K562 (cell line): ENCODE measurements at regions not wholly inside any gene's neighbourhood (a gene's known extent, or its start where the extent isn't known, plus 50 kb on each side); places are given as distances from the start of the nearest gene placed in this dataset.

Experiments used
- ATAC-seq: fragments of 200-7000 bp; cut with Tn5 transposase; 3 replicates; pipeline ENCODE4 v1.9.1; 2020; ENCODE audit warnings: moderate library complexity
- BruUV-seq: library from RNA; stranded (reverse); fragments of 400-500 nt; replicated peaks from 2 replicates; lab custom pipeline; 2021; lab: Mats Ljungman, UMichigan
- CTCF ChIA-PET: fragments of 300-600 bp; formaldehyde crosslinking; extraction: SDS; loops from one replicate; lab custom pipeline; 2021; ENCODE audit warnings: low intra/inter-chr PET ratio; lab: Yijun Ruan, JAX
- POLR2A ChIA-PET: fragments of 300-600, 350-650 bp; sonication (Branson Sonifier 250); formaldehyde crosslinking; extraction: SDS; loops from one replicate; lab custom pipeline; 2021; ENCODE audit warnings: antibody characterized with exemption, inconsistent platforms; lab: Yijun Ruan, JAX
- DNase-seq, 4 experiments: peaks; one replicate each; pipeline versions ENCODE4 v3.0.0 to v3.0.0-alpha.2; 2011 to 2018; ENCODE audit warnings: low spot score in 3 of 4, mixed read lengths in 3 of 4; ENCODE audit errors: extremely low read depth in 1 of 4
- FAIRE-seq: peaks from 2 replicates; lab custom pipeline; 2011; peaks lifted over from hg19 to GRCh38; lab: Jason Lieb, UNC
- H2AFZ ChIP-seq: 2 replicates; pipeline ENCODE4 v1.6.0; 2011; ENCODE audit warnings: low read depth, low read length, control low read depth, inconsistent platforms
- H3K27ac ChIP-seq: fragments of 200-600 bp; 3 replicates; pipeline ENCODE4 v1.8.0; 2011; ENCODE audit warnings: low read depth, mild to moderate bottlenecking, control low read depth, inconsistent platforms, low read length, moderate library complexity, mixed read lengths; ENCODE audit errors: extremely low read depth
- H3K27me3 ChIP-seq, 2 experiments: fragments of 300-600 bp in 1 of 2; 2 replicates in 1 of 2; 3 replicates in 1 of 2; pipeline versions ENCODE4 v1.6.0 to v1.8.0; 2011; ENCODE audit warnings: inconsistent platforms in 2 of 2, low read length in 2 of 2, mild to moderate bottlenecking in 1 of 2, mixed read lengths in 1 of 2, moderate library complexity in 1 of 2; ENCODE audit not compliant: control insufficient read depth in 2 of 2, insufficient read depth in 2 of 2
- H3K36me3 ChIP-seq: fragments of 300-600 bp; 3 replicates; pipeline ENCODE4 v1.8.0; 2011; ENCODE audit warnings: mild to moderate bottlenecking, low read length, inconsistent platforms; ENCODE audit not compliant: control insufficient read depth, insufficient read depth
- H3K4me1 ChIP-seq, 2 experiments: fragments of 200-600 bp in 1 of 2; replicated peaks in 1 of 2; 2 replicates in 1 of 2; 3 replicates in 1 of 2; pipeline versions ENCODE4 v1.5.1 to v1.8.0; 2011; ENCODE audit warnings: inconsistent platforms in 2 of 2, low read length in 2 of 2, mild to moderate bottlenecking in 1 of 2, mixed read lengths in 1 of 2, moderate library complexity in 1 of 2; ENCODE audit not compliant: control insufficient read depth in 2 of 2, insufficient read depth in 2 of 2
- H3K4me2 ChIP-seq: 2 replicates; pipeline ENCODE4 v1.6.1; 2011; ENCODE audit warnings: low read length, control low read depth, inconsistent platforms, mixed read lengths; ENCODE audit not compliant: insufficient read depth
- H3K4me3 ChIP-seq: fragments of 200-600 bp; sonication (generic), shearing (Covaris generic); 2 replicates; pipeline ENCODE4 v1.5.1; 2016; ENCODE audit warnings: control low read depth, inconsistent platforms
- H3K79me2 ChIP-seq: fragments of 200-600 bp; 3 replicates; pipeline ENCODE4 v1.8.0; 2011; ENCODE audit warnings: low read length, inconsistent platforms; ENCODE audit not compliant: control insufficient read depth, insufficient read depth
- H3K9ac ChIP-seq, 2 experiments: 2 replicates each; pipeline versions ENCODE4 v1.6.0 to v1.6.1; 2011; ENCODE audit warnings: low read depth in 2 of 2, low read length in 2 of 2, control low read depth in 1 of 2, inconsistent platforms in 1 of 2, mild to moderate bottlenecking in 1 of 2, mixed read lengths in 1 of 2; ENCODE audit not compliant: insufficient read depth in 1 of 2
- H3K9me1 ChIP-seq: one replicate; pipeline ENCODE4 v1.6.0; 2011; ENCODE audit warnings: inconsistent platforms, mild to moderate bottlenecking, low read length, moderate library complexity; ENCODE audit not compliant: control insufficient read depth, insufficient read depth
- H3K9me3 ChIP-seq: replicated peaks from 2 replicates; pipeline ENCODE4 v1.5.1; 2011; ENCODE audit warnings: low read depth, low read length, inconsistent platforms; ENCODE audit not compliant: control insufficient read depth, insufficient read depth
- H4K20me1 ChIP-seq: replicated peaks from 2 replicates; pipeline ENCODE4 v1.6.1; 2011; ENCODE audit warnings: low read length, inconsistent platforms, mixed read lengths; ENCODE audit not compliant: control insufficient read depth, insufficient read depth
- DPF2 ChIP-seq: fragments of 450-650 bp; IDR thresholded peaks from 2 replicates; pipeline ENCODE4 v1.6.1; 2016
- HDAC6 ChIP-seq: IDR thresholded peaks from 2 replicates; pipeline ENCODE4 v1.6.1; 2012; ENCODE audit warnings: low read depth, mild to moderate bottlenecking, control low read depth, inconsistent platforms, low read length, moderate library complexity
- HDAC8 ChIP-seq: fragments of 450-650 bp; IDR thresholded peaks from 2 replicates; pipeline ENCODE4 v1.6.1; 2016; ENCODE audit warnings: mild to moderate bottlenecking, missing genetic modification characterization, moderate library complexity, missing compliant biosample characterization
- NFIC ChIP-seq: fragments of 450-650 bp; IDR thresholded peaks from 2 replicates; pipeline ENCODE4 v1.6.1; 2017; ENCODE audit warnings: mild to moderate bottlenecking, inconsistent platforms
- RNF219 ChIP-seq: fragments of 250-450 bp; sonication (Bioruptor Pico); IDR thresholded peaks from 2 replicates; pipeline ENCODE4 v1.5.0; 2022; ENCODE audit warnings: mild to moderate bottlenecking
- SRSF1 ChIP-seq: fragments of 200-400 bp; formaldehyde crosslinking; IDR thresholded peaks from 2 replicates; pipeline ENCODE4 v1.6.1; 2017; ENCODE audit warnings: mild to moderate bottlenecking, low read depth, low read length, moderate library complexity
- WHSC1 ChIP-seq: IDR thresholded peaks from one replicate; pipeline ENCODE4 v1.6.1; 2012; ENCODE audit warnings: low read length, control low read depth, inconsistent platforms
- ZNF253 ChIP-seq: fragments of 250-450 bp; sonication (Bioruptor Pico); conservative IDR thresholded peaks from 2 replicates; pipeline ENCODE4 v1.6.1; 2021; ENCODE audit warnings: mild to moderate bottlenecking
- ZNF316 ChIP-seq: fragments of 450-650 bp; IDR thresholded peaks from 2 replicates; pipeline ENCODE4 v1.6.1; 2016
- ZNF41 ChIP-seq: fragments of 250-450 bp; sonication (Bioruptor Pico); conservative IDR thresholded peaks from 2 replicates; pipeline ENCODE4 v1.4.0; 2020; ENCODE audit warnings: mild to moderate bottlenecking
- ZNF696 ChIP-seq: fragments of 250-450 bp; sonication (Bioruptor Pico); conservative IDR thresholded peaks from 2 replicates; pipeline ENCODE4 v1.4.0; 2020; ENCODE audit warnings: mild to moderate bottlenecking, moderate library complexity
- WGBS: fragments of 100-300 bp; shearing (Covaris generic); methylation state at CpG from one replicate; pipeline ENCODE4 v1.1.6; 2016; ENCODE audit warnings: low coverage, mixed read lengths; ENCODE audit not compliant: insufficient coverage; ENCODE audit errors: missing lambda C conversion rate; 5-methylcytosine and 5-hydroxymethylcytosine counted together
- in situ Hi-C: fragments of 300-500 bp; cut with MboI; formaldehyde crosslinking; loops from 4 replicates; pipeline ENCODE4 v1.15.0; 2018; ENCODE audit warnings: inconsistent platforms, mixed read lengths
- intact Hi-C: fragments of 100-400 bp; cut with micrococcal nuclease; formaldehyde crosslinking; loops from 2 replicates; pipeline ENCODE4 v1.14.2; 2022
- TF ChIP-seq, protein P1 (sequence below): sonication (generic); formaldehyde crosslinking; IDR thresholded peaks from 2 replicates; pipeline ENCODE4 v1.8.0; 2023; ENCODE audit warnings: mild to moderate bottlenecking, missing genetic modification reagents

DNA sequence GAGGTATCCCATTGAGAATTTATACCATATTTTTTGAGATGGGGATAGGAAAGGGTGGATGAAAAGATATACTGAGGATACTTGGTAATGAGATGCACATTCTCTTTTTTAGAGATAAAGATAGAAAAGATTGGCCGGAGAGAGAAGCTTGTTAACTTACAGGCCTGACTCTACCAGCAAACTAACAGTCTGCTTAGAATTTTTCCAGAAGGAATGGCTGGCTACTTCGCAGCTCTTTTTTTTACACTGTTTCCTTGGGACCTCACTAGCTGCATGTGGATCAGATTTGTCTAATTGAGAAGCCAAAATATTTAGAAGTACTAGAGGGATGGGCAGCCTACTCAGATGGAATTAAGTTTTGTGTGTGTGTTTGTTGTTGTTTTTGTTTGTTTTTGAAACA lies 586.6 kb downstream of the TAFA4 start:
- ChIA-PET POLR2A (no interaction called here), CTCF (no interaction called here)
- Histone ChIP-seq H3K79me2 (no peaks in the 10 kb centered on the region), H3K27me3 (no peaks in the 10 kb centered on the region), H3K9ac (no peak overlapping the region), H2AFZ (no peak overlapping the region), H3K9me1 (no peaks in the 10 kb centered on the region), H3K27ac (no peak overlapping the region), H3K4me3 (no peak overlapping the region), H4K20me1 (no peaks in the 10 kb centered on the region), H3K36me3 (no peaks in the 10 kb centered on the region), H3K4me2 (no peak overlapping the region), H3K4me1 (no peaks in the 10 kb centered on the region), H3K9me3 (no peaks in the 10 kb centered on the region)
- in situ Hi-C loops (no loop called here), intact Hi-C loops (no loop called here)
- no peak for ATAC-seq
- WGBS: 0% methylated on average over 2 of the region's 2 CpGs
- TF ChIP-seq ZNF316: no peak
- no peak for TF ChIP-seq ZNF253 (CRISPR knock-in tag)
- no peak for TF ChIP-seq RNF219 (CRISPR knock-in tag)
- no peak for TF ChIP-seq SRSF1
- no peak for TF ChIP-seq HDAC8 (tag)
- TF ChIP-seq ZNF696 (CRISPR knock-in tag): no peak
- TF ChIP-seq, protein P1, sequence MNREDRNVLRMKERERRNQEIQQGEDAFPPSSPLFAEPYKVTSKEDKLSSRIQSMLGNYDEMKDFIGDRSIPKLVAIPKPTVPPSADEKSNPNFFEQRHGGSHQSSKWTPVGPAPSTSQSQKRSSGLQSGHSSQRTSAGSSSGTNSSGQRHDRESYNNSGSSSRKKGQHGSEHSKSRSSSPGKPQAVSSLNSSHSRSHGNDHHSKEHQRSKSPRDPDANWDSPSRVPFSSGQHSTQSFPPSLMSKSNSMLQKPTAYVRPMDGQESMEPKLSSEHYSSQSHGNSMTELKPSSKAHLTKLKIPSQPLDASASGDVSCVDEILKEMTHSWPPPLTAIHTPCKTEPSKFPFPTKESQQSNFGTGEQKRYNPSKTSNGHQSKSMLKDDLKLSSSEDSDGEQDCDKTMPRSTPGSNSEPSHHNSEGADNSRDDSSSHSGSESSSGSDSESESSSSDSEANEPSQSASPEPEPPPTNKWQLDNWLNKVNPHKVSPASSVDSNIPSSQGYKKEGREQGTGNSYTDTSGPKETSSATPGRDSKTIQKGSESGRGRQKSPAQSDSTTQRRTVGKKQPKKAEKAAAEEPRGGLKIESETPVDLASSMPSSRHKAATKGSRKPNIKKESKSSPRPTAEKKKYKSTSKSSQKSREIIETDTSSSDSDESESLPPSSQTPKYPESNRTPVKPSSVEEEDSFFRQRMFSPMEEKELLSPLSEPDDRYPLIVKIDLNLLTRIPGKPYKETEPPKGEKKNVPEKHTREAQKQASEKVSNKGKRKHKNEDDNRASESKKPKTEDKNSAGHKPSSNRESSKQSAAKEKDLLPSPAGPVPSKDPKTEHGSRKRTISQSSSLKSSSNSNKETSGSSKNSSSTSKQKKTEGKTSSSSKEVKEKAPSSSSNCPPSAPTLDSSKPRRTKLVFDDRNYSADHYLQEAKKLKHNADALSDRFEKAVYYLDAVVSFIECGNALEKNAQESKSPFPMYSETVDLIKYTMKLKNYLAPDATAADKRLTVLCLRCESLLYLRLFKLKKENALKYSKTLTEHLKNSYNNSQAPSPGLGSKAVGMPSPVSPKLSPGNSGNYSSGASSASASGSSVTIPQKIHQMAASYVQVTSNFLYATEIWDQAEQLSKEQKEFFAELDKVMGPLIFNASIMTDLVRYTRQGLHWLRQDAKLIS (CRISPR knock-in tag): no peak
- TF ChIP-seq WHSC1: no peak
- TF ChIP-seq HDAC6: no peak
- TF ChIP-seq NFIC: no peak
- no peak for TF ChIP-seq DPF2
- no peak for TF ChIP-seq ZNF41 (CRISPR knock-in tag)
- DNase-seq: no peak
- FAIRE-seq: no peak
- no TSS peak for BruUV-seq
